Fibroblast of the aortic adventitia (primary cell): ENCODE measurements at regions not wholly inside any gene's neighbourhood (a gene's known extent, or its start where the extent isn't known, plus 50 kb on each side); places are given as distances from the start of the nearest gene placed in this dataset.

Source experiments
- DNase-seq: peaks from one replicate; pipeline ENCODE4 v3.0.0-alpha.2; 2010; ENCODE audit warnings: low read depth
- H3K4me3 ChIP-seq: 2 replicates; pipeline ENCODE4 v1.5.1; 2011; ENCODE audit warnings: low read depth, mild to moderate bottlenecking, control low read depth, low read length, moderate library complexity
- CTCF ChIP-seq: IDR thresholded peaks from 2 replicates; pipeline ENCODE4 v1.5.1; 2011; ENCODE audit warnings: mild to moderate bottlenecking, low read length, control low read depth, inconsistent platforms; ENCODE audit not compliant: insufficient read depth

- H3K4me3 ChIP-seq = no peak overlapping the region
- TF ChIP-seq CTCF = no peak
- DNase-seq = no peak
Observed at GRCh38 chr2:100666996-100667395, 104.2 kb downstream of the PDCL3 start.

GRCh38 chr2:100667801-100668200, 105.0 kb downstream of the PDCL3 start:
- no peak for DNase-seq
- no peak for TF ChIP-seq CTCF
- H3K4me3 ChIP-seq = no peak overlapping the region

GRCh38 chr2:100670232-100670631, 107.4 kb downstream of the PDCL3 start:
- DNase-seq = no peak
- no peak overlapping the region for H3K4me3 ChIP-seq
- TF ChIP-seq CTCF = no peak

GRCh38 chr2:100673115-100673514, 110.3 kb downstream of the PDCL3 start:
- no peak for TF ChIP-seq CTCF
- H3K4me3 ChIP-seq = no peak overlapping the region
- no peak for DNase-seq

GRCh38 chr2:100673691-100674485, 111.1 kb downstream of the PDCL3 start:
- no peak overlapping the region for H3K4me3 ChIP-seq
- no peak for TF ChIP-seq CTCF
- no peak for DNase-seq

GRCh38 chr2:100674666-100675065, 111.9 kb downstream of the PDCL3 start:
- no peak for TF ChIP-seq CTCF
- no peak overlapping the region for H3K4me3 ChIP-seq

GRCh38 chr2:100675373-100675772, 112.6 kb downstream of the PDCL3 start:
- no peak for DNase-seq
- TF ChIP-seq CTCF = no peak
- no peak overlapping the region for H3K4me3 ChIP-seq

More at GRCh38 chr2:100674666-100675065, 111.9 kb downstream of the PDCL3 start:
- no peak for DNase-seq
